Suprapubic skin (tissue), 4 donors: ENCODE measurements at regions not wholly inside any gene's neighbourhood (a gene's known extent, or its start where the extent isn't known, plus 50 kb on each side); places are given as distances from the start of the nearest gene placed in this dataset.
A peak's percentile ranks its signal among the peaks of the same experiment; 100 is the strongest.
"Not testable (repeated sequence)": the region's sequence is repeated elsewhere in the genome, so short reads cannot be mapped to it uniquely, and the experiment has no call there.

Source experiments
- DNase-seq, 2 donors: peaks; one replicate each; pipeline ENCODE4 v3.0.0-alpha.2; 2019; ENCODE audit warnings: low spot score in 2 of 2
- H3K27ac ChIP-seq: fragments of 200-600 bp; sonication (generic); one replicate; pipeline ENCODE4 v1.5.1; 2019
- H3K27me3 ChIP-seq: fragments of 200-600 bp; sonication (generic); one replicate; pipeline ENCODE4 v1.5.1; 2019
- H3K36me3 ChIP-seq: fragments of 200-600 bp; sonication (generic); one replicate; pipeline ENCODE4 v1.5.1; 2019
- H3K4me1 ChIP-seq: fragments of 200-600 bp; sonication (generic); one replicate; pipeline ENCODE4 v1.5.1; 2019
- H3K4me3 ChIP-seq: fragments of 200-600 bp; sonication (generic); one replicate; pipeline ENCODE4 v1.5.1; 2019; ENCODE audit warnings: mild to moderate bottlenecking
- H3K9me3 ChIP-seq: fragments of 200-600 bp; sonication (generic); one replicate; pipeline ENCODE4 v1.5.1; 2019
- EP300 ChIP-seq: sonication (generic); formaldehyde crosslinking; IDR thresholded peaks from one replicate; pipeline ENCODE4 v1.6.1; 2017; ENCODE audit warnings: antibody characterized with exemption
- POLR2A ChIP-seq, 2 donors: fragments of 450-650 bp; IDR thresholded peaks; one replicate each; pipeline ENCODE4 v1.6.1; 2017; ENCODE audit warnings: antibody characterized with exemption in 2 of 2, mild to moderate bottlenecking in 2 of 2, moderate library complexity in 2 of 2
- POLR2AphosphoS5 ChIP-seq, 3 donors: sonication (generic); formaldehyde crosslinking; IDR thresholded peaks; one replicate each; pipeline ENCODE4 v1.6.1; 2017; ENCODE audit warnings: antibody characterized with exemption in 3 of 3
- WGBS: methylation state at CpG from one replicate; pipeline ENCODE4 v1.1.5; 2018; 5-methylcytosine and 5-hydroxymethylcytosine counted together
- TF ChIP-seq, protein P1 (sequence below), 2 donors: fragments of 200-600 bp in 1 of 2; fragments of 450-650 bp in 1 of 2; sonication (generic) in 1 of 2; IDR thresholded peaks; one replicate each; pipeline ENCODE4 v1.5.1; 2016 to 2019; ENCODE audit warnings: antibody characterized with exemption in 2 of 2, mild to moderate bottlenecking in 1 of 2, moderate library complexity in 1 of 2

DNA sequence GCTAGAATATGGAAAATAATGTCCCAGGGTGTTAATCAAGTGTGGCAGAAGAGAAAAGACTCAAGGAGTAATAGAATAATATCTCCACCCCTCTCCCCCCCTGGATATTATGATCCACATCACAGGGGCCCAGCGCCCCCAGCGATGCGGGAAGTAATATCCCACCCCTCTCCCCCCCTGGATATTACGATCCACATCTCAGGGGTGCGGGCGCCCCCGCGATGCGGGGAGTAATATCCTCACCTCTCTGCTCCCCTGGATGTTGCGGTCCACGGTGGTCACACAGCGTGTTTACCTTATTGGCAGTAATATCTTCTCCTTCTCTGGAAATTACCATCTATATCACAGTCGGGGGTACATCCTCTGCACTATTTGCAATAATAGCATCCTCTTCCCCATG is 97.1 kb upstream of the OSBPL11 start:
- H3K4me3 ChIP-seq = no peak overlapping the region
- TF ChIP-seq POLR2A (IDR thresholded peaks at IDR 0.05) = no peak
- TF ChIP-seq, protein P1, sequence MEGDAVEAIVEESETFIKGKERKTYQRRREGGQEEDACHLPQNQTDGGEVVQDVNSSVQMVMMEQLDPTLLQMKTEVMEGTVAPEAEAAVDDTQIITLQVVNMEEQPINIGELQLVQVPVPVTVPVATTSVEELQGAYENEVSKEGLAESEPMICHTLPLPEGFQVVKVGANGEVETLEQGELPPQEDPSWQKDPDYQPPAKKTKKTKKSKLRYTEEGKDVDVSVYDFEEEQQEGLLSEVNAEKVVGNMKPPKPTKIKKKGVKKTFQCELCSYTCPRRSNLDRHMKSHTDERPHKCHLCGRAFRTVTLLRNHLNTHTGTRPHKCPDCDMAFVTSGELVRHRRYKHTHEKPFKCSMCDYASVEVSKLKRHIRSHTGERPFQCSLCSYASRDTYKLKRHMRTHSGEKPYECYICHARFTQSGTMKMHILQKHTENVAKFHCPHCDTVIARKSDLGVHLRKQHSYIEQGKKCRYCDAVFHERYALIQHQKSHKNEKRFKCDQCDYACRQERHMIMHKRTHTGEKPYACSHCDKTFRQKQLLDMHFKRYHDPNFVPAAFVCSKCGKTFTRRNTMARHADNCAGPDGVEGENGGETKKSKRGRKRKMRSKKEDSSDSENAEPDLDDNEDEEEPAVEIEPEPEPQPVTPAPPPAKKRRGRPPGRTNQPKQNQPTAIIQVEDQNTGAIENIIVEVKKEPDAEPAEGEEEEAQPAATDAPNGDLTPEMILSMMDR (IDR thresholded peaks at IDR 0.05) = no peak
- TF ChIP-seq EP300 = no peak
- TF ChIP-seq POLR2AphosphoS5 (IDR thresholded peaks at IDR 0.05) = no peak
- no peaks in the 10 kb centered on the region for H3K36me3 ChIP-seq
- DNase-seq = no peak
- WGBS = 86% methylated on average over 13 of the region's 13 CpGs
- H3K9me3 ChIP-seq = no peaks in the 10 kb centered on the region
- H3K27me3 ChIP-seq = no peaks in the 10 kb centered on the region
- no peak overlapping the region for H3K27ac ChIP-seq
- H3K4me1 ChIP-seq = no peaks in the 10 kb centered on the region

DNA sequence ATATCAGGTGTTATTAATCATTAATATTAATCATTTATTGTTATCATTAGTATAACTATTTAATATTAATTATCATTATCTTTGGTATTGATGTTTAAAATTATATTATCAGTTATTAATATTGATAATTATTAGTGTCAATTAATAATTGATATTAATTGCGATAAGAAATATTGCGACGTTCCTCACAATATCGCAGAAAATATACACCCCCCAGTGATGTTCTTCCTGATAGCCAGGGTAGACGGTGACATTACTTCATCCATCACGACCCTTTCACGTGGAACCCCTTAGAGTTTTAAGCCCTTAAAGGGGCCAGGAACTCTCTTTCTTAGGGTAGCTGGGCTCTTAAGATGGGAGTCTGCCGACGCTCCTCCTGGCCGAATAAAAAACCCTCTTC is 98.6 kb upstream of the OSBPL11 start:
- 93% methylated on average over 10 of the region's 10 CpGs for WGBS

DNA sequence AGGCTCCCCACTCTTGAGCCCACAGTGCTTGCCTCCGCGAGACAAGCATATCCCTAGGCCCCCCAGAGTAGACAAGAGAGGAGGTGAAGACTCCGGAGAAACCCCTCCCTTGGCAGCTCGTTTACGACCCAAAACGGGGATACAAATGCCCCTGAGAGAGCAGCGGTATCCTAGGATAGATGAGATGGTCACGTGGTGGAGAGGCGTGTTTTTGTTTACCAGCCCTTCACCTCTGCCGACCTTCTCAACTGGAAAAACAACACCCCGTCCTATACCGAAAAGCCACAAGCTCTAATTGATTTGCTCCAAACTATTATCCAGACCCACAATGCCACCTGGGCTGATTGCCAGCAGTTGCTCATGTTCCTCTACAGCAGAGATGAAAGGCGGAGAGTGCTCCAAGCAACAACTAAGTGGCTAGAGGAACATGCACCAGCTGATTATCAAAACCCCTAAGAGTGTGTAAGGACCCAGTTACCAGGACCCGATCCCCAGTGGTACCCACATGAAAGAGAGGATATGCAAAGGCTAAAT is 99.5 kb upstream of the OSBPL11 start:
- Histone ChIP-seq H3K36me3 (no peaks in the 10 kb centered on the region), H3K27ac (no peak overlapping the region), H3K4me1 (peaks cover 6% of the 10 kb centered on the region), H3K9me3 (no peaks in the 10 kb centered on the region), H3K27me3 (no peaks in the 10 kb centered on the region), H3K4me3 (no peak overlapping the region)
- no peak for DNase-seq
- TF ChIP-seq POLR2AphosphoS5 (IDR thresholded peaks at IDR 0.05) = no peak
- TF ChIP-seq, protein P1 (IDR thresholded peaks at IDR 0.05) = no peak
- TF ChIP-seq EP300 = no peak
- TF ChIP-seq POLR2A (IDR thresholded peaks at IDR 0.05) = no peak
- WGBS = 86% methylated on average over 14 of the region's 14 CpGs

More for the DNA sequence above, 98.6 kb upstream of the OSBPL11 start:
- Histone ChIP-seq H3K36me3 (no peaks in the 10 kb centered on the region), H3K27me3 (no peaks in the 10 kb centered on the region), H3K4me1 (peaks cover 6% of the 10 kb centered on the region), H3K9me3 (no peaks in the 10 kb centered on the region), H3K4me3 (no peak overlapping the region), H3K27ac (no peak overlapping the region)
- TF ChIP-seq EP300 (no peak), POLR2A (IDR thresholded peaks at IDR 0.05) (no peak), POLR2AphosphoS5 (IDR thresholded peaks at IDR 0.05) (no peak)
- TF ChIP-seq, protein P1 (IDR thresholded peaks at IDR 0.05) = no peak
- DNase-seq = no peak

DNA sequence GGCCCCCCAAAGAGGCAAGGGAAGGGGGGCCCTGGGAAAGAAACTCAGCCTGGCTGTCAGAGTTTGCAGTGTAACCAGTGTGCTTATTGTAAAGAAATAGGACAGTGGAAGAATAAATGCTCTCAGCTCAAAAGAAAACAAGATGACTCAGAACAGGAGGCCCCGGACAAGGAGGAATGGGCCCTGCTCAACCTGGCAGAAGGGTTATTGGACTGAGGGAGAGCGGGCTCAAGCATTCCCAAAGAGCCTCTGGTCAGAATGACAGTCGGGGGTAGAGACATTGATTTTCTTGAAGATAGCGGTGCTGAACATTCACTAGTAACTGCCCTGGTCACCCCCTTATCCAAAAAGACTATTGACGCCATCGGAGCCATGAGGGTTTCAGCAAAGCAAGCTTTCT is 100.4 kb upstream of the OSBPL11 start:
- Histone ChIP-seq H3K4me3 (no peak overlapping the region), H3K27ac (no peak overlapping the region), H3K27me3 (no peaks in the 10 kb centered on the region), H3K4me1 (peaks cover 6% of the 10 kb centered on the region), H3K36me3 (no peaks in the 10 kb centered on the region), H3K9me3 (no peaks in the 10 kb centered on the region)
- no peak for DNase-seq
- no peak for TF ChIP-seq EP300
- no peak for TF ChIP-seq POLR2AphosphoS5 (IDR thresholded peaks at IDR 0.05)
- no peak for TF ChIP-seq POLR2A (IDR thresholded peaks at IDR 0.05)
- 89% methylated on average over 6 of the region's 6 CpGs for WGBS

DNA sequence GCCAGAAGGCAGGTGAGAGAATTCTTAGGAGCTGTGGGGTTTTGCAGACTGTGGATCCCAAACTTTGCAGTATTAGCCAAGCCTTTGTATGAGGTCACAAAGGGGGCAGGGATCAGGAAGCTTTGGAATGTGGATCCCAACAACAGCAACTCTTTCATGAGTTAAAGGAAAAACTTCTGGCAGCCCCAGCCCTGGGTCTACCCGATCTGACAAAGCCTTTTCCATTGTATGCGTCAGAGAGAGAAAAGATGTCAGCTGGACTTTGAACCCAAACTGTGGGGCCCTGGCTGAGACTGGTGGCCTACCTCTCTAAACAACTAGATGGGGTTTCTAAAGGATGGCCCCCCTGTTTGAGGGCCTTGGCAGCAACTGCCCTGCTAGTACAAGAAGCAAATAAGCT is 101.8 kb upstream of the OSBPL11 start:
- not testable (repeated sequence) for H3K9me3 ChIP-seq, H3K4me1 ChIP-seq, H3K27me3 ChIP-seq, H3K27ac ChIP-seq, H3K4me3 ChIP-seq, DNase-seq, H3K36me3 ChIP-seq
- WGBS = 90% methylated on average over 2 of the region's 2 CpGs

DNA sequence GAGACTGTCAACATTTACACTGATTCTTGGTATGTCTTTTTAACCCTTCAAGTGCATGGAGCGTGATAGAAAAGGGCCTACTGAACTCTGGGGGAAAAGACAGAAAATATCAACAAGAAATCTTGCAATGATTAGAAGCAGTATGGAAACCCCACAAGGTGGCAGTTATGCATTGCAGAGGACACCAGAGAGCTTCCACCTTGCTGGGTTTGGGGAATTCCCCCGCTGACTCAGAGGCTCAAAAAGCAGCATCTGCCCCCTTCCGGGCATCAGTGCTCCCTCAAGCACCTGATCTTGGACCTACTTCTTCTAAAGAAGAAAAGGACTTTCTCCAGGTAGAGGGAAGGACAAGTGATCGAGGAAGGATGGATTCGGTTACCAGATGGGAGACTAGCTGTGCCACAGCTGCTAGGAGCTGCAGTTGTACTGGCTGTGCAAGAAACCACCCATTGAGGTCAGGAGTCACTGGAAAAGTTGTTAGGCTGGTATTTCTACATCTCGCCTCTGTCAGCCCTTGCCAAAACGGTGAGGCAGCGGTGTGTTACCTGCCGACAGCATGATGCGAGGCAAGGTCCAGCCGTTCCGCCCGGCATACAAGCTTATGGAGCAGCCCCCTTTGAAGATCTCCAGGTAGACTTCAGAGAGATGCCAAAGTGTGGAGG is 102.8 kb upstream of the OSBPL11 start:
- DNase-seq, H3K27me3 ChIP-seq, H3K36me3 ChIP-seq, H3K27ac ChIP-seq, H3K4me3 ChIP-seq, H3K9me3 ChIP-seq, H3K4me1 ChIP-seq: not testable (repeated sequence)
- TF ChIP-seq, protein P1 (IDR thresholded peaks at IDR 0.05) = peak in 1 of 2 donors; percentile 24
- WGBS = 78% methylated on average over 8 of the region's 13 CpGs
